ENCODE measurements at regions not wholly inside any gene's neighbourhood (a gene's known extent, or its start where the extent isn't known, plus 50 kb on each side); places are given as distances from the start of the nearest gene placed in this dataset.

DNA sequence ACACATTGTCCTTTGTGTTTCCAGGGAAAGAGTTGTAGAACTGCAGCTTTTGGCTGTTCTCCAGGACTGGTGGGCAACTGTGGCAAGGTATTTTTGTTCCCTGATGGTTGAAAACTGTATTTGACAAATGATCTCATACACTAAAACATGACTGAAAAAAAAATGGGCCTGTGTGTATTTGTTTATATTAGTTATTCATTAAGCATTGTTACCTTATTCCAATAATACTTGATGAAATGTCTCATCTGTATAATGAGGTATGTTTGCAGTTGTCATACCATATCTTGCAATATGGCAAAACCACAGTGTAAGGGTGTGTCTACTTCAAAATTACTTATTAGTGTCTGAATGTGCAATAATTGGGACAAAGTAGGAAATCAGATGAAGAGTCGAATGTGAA is 479.4 kb upstream of the NOVA1 start:
- H3K27ac Mint-ChIP-seq, result no peak overlapping the region
- H3K4me3 Mint-ChIP-seq, result no peak overlapping the region
- no peaks in the 10 kb centered on the region for H3K36me3 ChIP-seq (ENCODE audit: control insufficient read depth, insufficient read depth, low read length)
- H3K27me3 ChIP-seq (ENCODE audit: control insufficient read depth, insufficient read depth, low read length), result no peaks in the 10 kb centered on the region
- H3K27ac ChIP-seq (ENCODE audit: insufficient read depth, low read length, poor library complexity, severe bottlenecking), result no peak overlapping the region
- H3K9me3 ChIP-seq (ENCODE audit: control insufficient read depth in 2 of 2, low read length in 2 of 2), result peaks cover 0 to 5% of the 10 kb centered on the region in 2 experiments
- DNase-seq (no peak), ATAC-seq (ENCODE audit: low read depth in 2 of 2) (no peak)
- no peak overlapping the region for H3K4me3 ChIP-seq (ENCODE audit: low read depth, low read length)
- H3K4me1 ChIP-seq (ENCODE audit: control insufficient read depth, insufficient read depth, low read length, poor library complexity, severe bottlenecking), result no peaks in the 10 kb centered on the region
- peaks cover 2 to 20% (median 10%) of the 10 kb centered on the region in 7 donors for H3K9me3 Mint-ChIP-seq
- no peaks in the 10 kb centered on the region for H3K27me3 Mint-ChIP-seq
- H3K36me3 Mint-ChIP-seq, result no peaks in the 10 kb centered on the region
- no peaks in the 10 kb centered on the region for H3K4me1 Mint-ChIP-seq

DNA sequence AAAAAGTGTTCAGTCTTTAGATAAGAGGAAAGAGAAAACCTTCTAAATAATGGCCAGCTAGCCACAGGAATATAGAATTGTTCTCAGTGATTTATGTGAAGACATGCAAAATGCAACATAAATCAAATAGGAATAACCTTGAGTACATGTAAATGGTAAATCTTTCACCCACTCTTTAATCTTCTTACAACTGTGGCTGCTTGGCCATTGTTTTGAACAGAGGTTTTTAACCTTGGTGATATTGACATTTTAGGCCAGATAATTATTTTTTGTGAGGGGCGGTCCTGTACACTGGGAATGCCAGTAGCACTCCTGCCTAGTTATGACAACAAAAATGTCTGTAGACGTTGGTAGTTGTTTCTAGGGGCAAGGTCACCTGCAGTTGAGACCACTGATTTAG is 479.9 kb upstream of the NOVA1 start:
- Mint-ChIP-seq H3K4me1 (no peaks in the 10 kb centered on the region), H3K4me3 (no peak overlapping the region), H3K27me3 (no peaks in the 10 kb centered on the region), H3K36me3 (no peaks in the 10 kb centered on the region), H3K9me3 (peaks cover 0 to 25% (median 10%) of the 10 kb centered on the region in 7 donors), H3K27ac (no peak overlapping the region)
- Histone ChIP-seq H3K27me3 (ENCODE audit: control insufficient read depth, insufficient read depth, low read length) (no peaks in the 10 kb centered on the region), H3K4me3 (ENCODE audit: low read depth, low read length) (no peak overlapping the region), H3K4me1 (ENCODE audit: control insufficient read depth, insufficient read depth, low read length, poor library complexity, severe bottlenecking) (no peaks in the 10 kb centered on the region), H3K36me3 (ENCODE audit: control insufficient read depth, insufficient read depth, low read length) (no peaks in the 10 kb centered on the region), H3K9me3 (ENCODE audit: control insufficient read depth in 2 of 2, low read length in 2 of 2) (peaks cover 0 to 8% of the 10 kb centered on the region in 2 experiments), H3K27ac (ENCODE audit: insufficient read depth, low read length, poor library complexity, severe bottlenecking) (no peak overlapping the region)
- ATAC-seq (ENCODE audit: low read depth in 2 of 2) (no peak), DNase-seq (no peak)

DNA sequence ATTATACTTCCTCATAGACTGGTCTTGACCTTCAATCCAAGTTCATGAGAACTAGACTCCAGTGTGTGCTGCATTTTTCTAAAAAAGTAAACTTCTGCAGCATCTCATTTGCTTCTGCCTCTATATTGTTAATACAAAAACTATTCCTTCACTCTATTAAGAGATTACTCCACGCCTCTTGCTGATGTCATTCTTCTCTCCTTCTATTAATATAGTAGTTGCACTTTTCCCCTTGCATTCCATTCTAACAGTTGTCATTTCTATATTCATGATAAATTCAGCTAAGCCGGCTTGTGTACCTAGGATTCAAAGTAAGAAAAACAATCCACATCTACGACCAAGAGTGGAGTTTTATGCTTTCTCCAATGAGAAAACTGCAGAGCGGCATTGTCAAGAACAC is 480.4 kb upstream of the NOVA1 start:
- H3K36me3 ChIP-seq (ENCODE audit: control insufficient read depth, insufficient read depth, low read length), result no peaks in the 10 kb centered on the region
- ATAC-seq (ENCODE audit: low read depth in 2 of 2) (no peak), DNase-seq (no peak)
- Mint-ChIP-seq H3K4me3 (no peak overlapping the region), H3K4me1 (no peaks in the 10 kb centered on the region), H3K36me3 (no peaks in the 10 kb centered on the region), H3K27me3 (no peaks in the 10 kb centered on the region), H3K27ac (no peak overlapping the region), H3K9me3 (peaks cover 0 to 25% (median 10%) of the 10 kb centered on the region in 7 donors)
- peaks cover 0 to 8% of the 10 kb centered on the region in 2 experiments for H3K9me3 ChIP-seq (ENCODE audit: control insufficient read depth in 2 of 2, low read length in 2 of 2)
- no peak overlapping the region for H3K4me3 ChIP-seq (ENCODE audit: low read depth, low read length)
- H3K27me3 ChIP-seq (ENCODE audit: control insufficient read depth, insufficient read depth, low read length), result no peaks in the 10 kb centered on the region
- H3K27ac ChIP-seq (ENCODE audit: insufficient read depth, low read length, poor library complexity, severe bottlenecking), result no peak overlapping the region
- no peaks in the 10 kb centered on the region for H3K4me1 ChIP-seq (ENCODE audit: control insufficient read depth, insufficient read depth, low read length, poor library complexity, severe bottlenecking)

DNA sequence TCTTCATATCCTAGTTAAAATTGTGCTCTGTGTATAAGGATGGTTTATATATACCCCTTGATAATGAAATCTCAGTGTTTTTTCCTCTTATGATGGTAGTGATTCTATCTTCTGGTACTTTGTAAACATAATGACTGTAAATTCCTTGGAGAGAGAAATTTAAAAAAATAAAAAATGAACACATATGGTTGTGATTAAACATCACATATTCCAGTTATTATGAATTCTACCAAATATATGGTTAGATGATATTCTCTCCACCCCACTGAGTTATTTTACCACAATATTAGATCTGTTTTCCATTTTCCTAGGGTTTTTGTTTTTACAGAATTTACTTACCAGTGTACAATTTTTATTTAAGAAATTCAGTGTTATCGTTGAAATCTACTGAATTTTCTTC is 481.9 kb upstream of the NOVA1 start:
- Mint-ChIP-seq H3K27ac (no peak overlapping the region), H3K4me3 (no peak overlapping the region), H3K27me3 (no peaks in the 10 kb centered on the region), H3K4me1 (no peaks in the 10 kb centered on the region), H3K9me3 (peaks cover 0 to 25% (median 10%) of the 10 kb centered on the region in 7 donors), H3K36me3 (no peaks in the 10 kb centered on the region)
- no peaks in the 10 kb centered on the region for H3K36me3 ChIP-seq (ENCODE audit: control insufficient read depth, insufficient read depth, low read length)
- H3K27me3 ChIP-seq (ENCODE audit: control insufficient read depth, insufficient read depth, low read length), result no peaks in the 10 kb centered on the region
- peaks cover 5 to 8% of the 10 kb centered on the region in 2 experiments for H3K9me3 ChIP-seq (ENCODE audit: control insufficient read depth in 2 of 2, low read length in 2 of 2)
- H3K27ac ChIP-seq (ENCODE audit: insufficient read depth, low read length, poor library complexity, severe bottlenecking), result no peak overlapping the region
- no peak overlapping the region for H3K4me3 ChIP-seq (ENCODE audit: low read depth, low read length)
- H3K4me1 ChIP-seq (ENCODE audit: control insufficient read depth, insufficient read depth, low read length, poor library complexity, severe bottlenecking), result no peaks in the 10 kb centered on the region
- ATAC-seq (ENCODE audit: low read depth in 2 of 2), result no peak
- no peak for DNase-seq

DNA sequence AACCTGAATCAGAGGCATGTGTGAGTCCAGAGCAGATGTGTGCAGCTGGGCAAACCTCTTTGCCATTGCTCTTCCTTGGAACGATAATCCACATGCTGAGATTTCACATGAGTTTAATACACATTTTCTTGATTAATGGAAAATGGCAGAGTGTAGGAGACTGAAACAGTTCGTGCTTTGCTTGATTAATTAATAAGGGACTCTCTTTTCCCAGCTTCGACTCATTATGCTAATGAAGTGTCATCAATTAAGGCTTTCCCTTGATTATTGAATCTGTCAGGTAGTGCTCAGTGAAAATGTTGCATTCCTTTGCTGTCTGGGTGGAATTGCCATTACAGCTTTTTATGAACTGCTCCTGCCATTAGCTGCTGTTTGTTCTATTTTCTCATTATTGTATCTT is 487.7 kb upstream of the NOVA1 start:
- H3K27ac ChIP-seq (ENCODE audit: insufficient read depth, low read length, poor library complexity, severe bottlenecking), result no peak overlapping the region
- Mint-ChIP-seq H3K27me3 (no peaks in the 10 kb centered on the region), H3K27ac (no peak overlapping the region), H3K4me3 (no peak overlapping the region), H3K4me1 (no peaks in the 10 kb centered on the region), H3K36me3 (no peaks in the 10 kb centered on the region), H3K9me3 (peaks cover 0 to 13% (median 3%) of the 10 kb centered on the region in 7 donors)
- H3K4me1 ChIP-seq (ENCODE audit: control insufficient read depth, insufficient read depth, low read length, poor library complexity, severe bottlenecking), result no peaks in the 10 kb centered on the region
- DNase-seq, result no peak
- peaks cover 4 to 12% of the 10 kb centered on the region in 2 experiments for H3K9me3 ChIP-seq (ENCODE audit: control insufficient read depth in 2 of 2, low read length in 2 of 2)
- H3K4me3 ChIP-seq (ENCODE audit: low read depth, low read length), result no peak overlapping the region
- no peaks in the 10 kb centered on the region for H3K27me3 ChIP-seq (ENCODE audit: control insufficient read depth, insufficient read depth, low read length)
- H3K36me3 ChIP-seq (ENCODE audit: control insufficient read depth, insufficient read depth, low read length), result no peaks in the 10 kb centered on the region
- no peak for ATAC-seq (ENCODE audit: low read depth in 2 of 2)

DNA sequence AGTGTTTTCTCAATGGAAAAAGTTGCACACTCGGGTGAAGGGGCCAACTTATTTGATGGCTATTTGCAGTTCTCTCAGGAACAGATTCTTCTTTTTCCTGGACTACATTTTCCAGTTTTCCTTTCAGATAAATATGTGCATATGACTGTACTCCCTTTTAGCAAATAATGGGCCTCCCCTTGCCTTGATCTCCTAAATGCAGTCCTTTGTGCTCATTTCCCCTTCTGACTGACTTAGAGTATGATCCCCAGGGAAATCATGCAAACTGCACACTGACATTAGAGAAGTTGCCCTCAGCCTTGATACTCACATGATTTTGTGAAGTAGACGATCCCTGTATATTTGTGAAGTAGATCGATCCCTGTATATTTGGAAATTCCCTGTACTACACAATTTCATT is 492.9 kb upstream of the NOVA1 start:
- Mint-ChIP-seq H3K27ac (no peak overlapping the region), H3K27me3 (no peaks in the 10 kb centered on the region), H3K4me1 (no peaks in the 10 kb centered on the region), H3K36me3 (no peaks in the 10 kb centered on the region), H3K4me3 (no peak overlapping the region), H3K9me3 (peaks cover 0 to 26% (median 4%) of the 10 kb centered on the region in 7 donors)
- Histone ChIP-seq H3K27ac (ENCODE audit: insufficient read depth, low read length, poor library complexity, severe bottlenecking) (no peak overlapping the region), H3K9me3 (ENCODE audit: control insufficient read depth in 2 of 2, low read length in 2 of 2) (peaks cover 0 to 8% of the 10 kb centered on the region in 2 experiments), H3K4me3 (ENCODE audit: low read depth, low read length) (no peak overlapping the region), H3K4me1 (ENCODE audit: control insufficient read depth, insufficient read depth, low read length, poor library complexity, severe bottlenecking) (no peaks in the 10 kb centered on the region), H3K36me3 (ENCODE audit: control insufficient read depth, insufficient read depth, low read length) (no peaks in the 10 kb centered on the region), H3K27me3 (ENCODE audit: control insufficient read depth, insufficient read depth, low read length) (no peaks in the 10 kb centered on the region)
- no peak for DNase-seq
- ATAC-seq (ENCODE audit: low read depth in 2 of 2), result no peak

DNA sequence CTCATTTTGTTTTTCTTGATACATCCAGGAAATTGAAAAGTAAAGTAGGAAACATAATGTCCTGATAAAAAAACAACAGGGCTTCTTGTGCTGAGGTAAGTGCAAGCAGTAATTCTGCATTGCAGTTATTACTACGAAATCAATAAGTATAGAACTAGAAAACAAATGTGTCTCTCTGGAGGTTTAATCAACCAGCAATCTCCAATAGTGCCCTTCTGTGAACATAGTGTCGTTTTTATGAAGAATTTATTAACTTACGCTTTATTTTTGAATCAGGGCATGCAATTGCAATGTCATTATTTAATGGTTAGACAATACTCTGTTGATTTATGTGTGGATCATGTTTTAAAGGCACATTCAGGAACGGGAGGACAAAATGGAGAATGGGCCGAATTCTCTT is 494.1 kb upstream of the NOVA1 start:
- Mint-ChIP-seq H3K4me3 (no peak overlapping the region), H3K9me3 (peaks cover 0 to 29% (median 8%) of the 10 kb centered on the region in 7 donors), H3K4me1 (no peaks in the 10 kb centered on the region), H3K27me3 (no peaks in the 10 kb centered on the region), H3K27ac (no peak overlapping the region), H3K36me3 (no peaks in the 10 kb centered on the region)
- ATAC-seq (ENCODE audit: low read depth in 2 of 2) (no peak), DNase-seq (no peak)
- H3K4me1 ChIP-seq (ENCODE audit: control insufficient read depth, insufficient read depth, low read length, poor library complexity, severe bottlenecking), result no peaks in the 10 kb centered on the region
- peaks cover 2 to 7% of the 10 kb centered on the region in 2 experiments for H3K9me3 ChIP-seq (ENCODE audit: control insufficient read depth in 2 of 2, low read length in 2 of 2)
- H3K36me3 ChIP-seq (ENCODE audit: control insufficient read depth, insufficient read depth, low read length), result no peaks in the 10 kb centered on the region
- H3K27me3 ChIP-seq (ENCODE audit: control insufficient read depth, insufficient read depth, low read length), result no peaks in the 10 kb centered on the region
- H3K27ac ChIP-seq (ENCODE audit: insufficient read depth, low read length, poor library complexity, severe bottlenecking), result no peak overlapping the region
- H3K4me3 ChIP-seq (ENCODE audit: low read depth, low read length), result no peak overlapping the region

DNA sequence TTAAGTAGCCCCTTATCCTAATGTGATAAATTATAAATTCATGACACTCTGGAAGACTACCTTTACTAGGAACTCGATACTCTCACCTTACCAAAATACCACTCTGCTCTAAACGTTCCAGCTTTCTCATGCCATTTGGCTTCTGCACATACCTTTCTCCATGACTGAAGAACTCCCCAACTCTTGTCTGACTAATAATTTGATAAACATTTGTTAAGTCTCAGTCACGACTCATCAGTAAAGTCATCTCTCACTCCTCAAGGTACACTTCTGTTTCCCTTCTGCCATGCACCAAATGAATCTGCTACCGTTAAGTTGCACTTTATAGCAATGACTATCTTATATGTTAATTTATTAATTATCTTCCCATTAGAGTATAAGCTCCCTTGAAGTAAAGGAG is 498.3 kb upstream of the NOVA1 start:
- no peaks in the 10 kb centered on the region for H3K4me1 ChIP-seq (ENCODE audit: control insufficient read depth, insufficient read depth, low read length, poor library complexity, severe bottlenecking)
- no peaks in the 10 kb centered on the region for H3K27me3 ChIP-seq (ENCODE audit: control insufficient read depth, insufficient read depth, low read length)
- Mint-ChIP-seq H3K27me3 (no peaks in the 10 kb centered on the region), H3K4me1 (no peaks in the 10 kb centered on the region), H3K36me3 (no peaks in the 10 kb centered on the region), H3K9me3 (peaks cover 6 to 43% (median 10%) of the 10 kb centered on the region in 7 donors), H3K4me3 (no peak overlapping the region), H3K27ac (no peak overlapping the region)
- peaks cover 3 to 13% of the 10 kb centered on the region in 2 experiments for H3K9me3 ChIP-seq (ENCODE audit: control insufficient read depth in 2 of 2, low read length in 2 of 2)
- DNase-seq (no peak), ATAC-seq (ENCODE audit: low read depth in 2 of 2) (no peak)
- no peak overlapping the region for H3K4me3 ChIP-seq (ENCODE audit: low read depth, low read length)
- no peaks in the 10 kb centered on the region for H3K36me3 ChIP-seq (ENCODE audit: control insufficient read depth, insufficient read depth, low read length)
- no peak overlapping the region for H3K27ac ChIP-seq (ENCODE audit: insufficient read depth, low read length, poor library complexity, severe bottlenecking)

Data from CD4-positive, CD25-positive, alpha-beta regulatory T cell (primary cell).